ENCODE measurements at regions not wholly inside any gene's neighbourhood (a gene's known extent, or its start where the extent isn't known, plus 50 kb on each side); places are given as distances from the start of the nearest gene placed in this dataset.

- DNase-seq (ENCODE audit: low read depth in 2 of 2) = no peak
These were observed 167.3 kb downstream of the HRH4 start for GRCh38 chr18:24627644-24628315.

- DNase-seq (ENCODE audit: low read depth in 2 of 2) = no peak
These were observed 167.9 kb downstream of the HRH4 start for GRCh38 chr18:24628326-24628725.

- no peak for DNase-seq (ENCODE audit: low read depth in 2 of 2)
These were observed 169.5 kb downstream of the HRH4 start for GRCh38 chr18:24629921-24630320.

- DNase-seq (ENCODE audit: low read depth in 2 of 2) = no peak
These were observed 170.0 kb downstream of the HRH4 start for GRCh38 chr18:24630346-24630880.

- DNase-seq (ENCODE audit: low read depth in 2 of 2) = no peak
These were observed 171.0 kb downstream of the HRH4 start for GRCh38 chr18:24631243-24632025.

- no peak for DNase-seq (ENCODE audit: low read depth in 2 of 2)
These were observed 171.9 kb downstream of the HRH4 start for GRCh38 chr18:24632158-24632988.

- no peak for DNase-seq (ENCODE audit: low read depth in 2 of 2)
These were observed 172.7 kb downstream of the HRH4 start for GRCh38 chr18:24633121-24633520.

GRCh38 chr18:24649571-24649970 is 189.1 kb downstream of the HRH4 start:
- DNase-seq (ENCODE audit: low read depth in 2 of 2) = no peak

- DNase-seq (ENCODE audit: low read depth in 2 of 2) = no peak
These were observed 191.0 kb downstream of the HRH4 start for GRCh38 chr18:24651434-24651833.

GRCh38 chr18:24656050-24656449 is 195.6 kb downstream of the HRH4 start:
- no peak for DNase-seq (ENCODE audit: low read depth in 2 of 2)

GRCh38 chr18:24656551-24657443 is 196.4 kb downstream of the HRH4 start:
- no peak for DNase-seq (ENCODE audit: low read depth in 2 of 2)

GRCh38 chr18:24657444-24657842 is 197.0 kb downstream of the HRH4 start:
- no peak for DNase-seq (ENCODE audit: low read depth in 2 of 2)

- no peak for DNase-seq (ENCODE audit: low read depth in 2 of 2)
These were observed 197.9 kb downstream of the HRH4 start for GRCh38 chr18:24658302-24658701.

GRCh38 chr18:24659827-24660720 is 199.6 kb downstream of the HRH4 start:
- DNase-seq (ENCODE audit: low read depth in 2 of 2) = peak; percentile 3 to 6

- no peak for DNase-seq (ENCODE audit: low read depth in 2 of 2)
These were observed 200.5 kb downstream of the HRH4 start for GRCh38 chr18:24660956-24661355.

GRCh38 chr18:24662412-24662821 is 202.0 kb downstream of the HRH4 start:
- DNase-seq (ENCODE audit: low read depth in 2 of 2) = no peak

GRCh38 chr18:24663026-24663425 is 202.6 kb downstream of the HRH4 start:
- no peak for DNase-seq (ENCODE audit: low read depth in 2 of 2)

GRCh38 chr18:24669015-24669414 is 208.6 kb downstream of the HRH4 start:
- DNase-seq (ENCODE audit: low read depth in 2 of 2) = no peak

- DNase-seq (ENCODE audit: low read depth in 2 of 2) = no peak
These were observed 209.1 kb downstream of the HRH4 start for GRCh38 chr18:24669502-24669901.
